HL-60 (cell line): ENCODE measurements at regions not wholly inside any gene's neighbourhood (a gene's known extent, or its start where the extent isn't known, plus 50 kb on each side); places are given as distances from the start of the nearest gene placed in this dataset.

Source experiments
- DNase-seq, 2 experiments: peaks; one replicate each; pipeline ENCODE4 v3.0.0-alpha.2; 2010 to 2020; ENCODE audit warnings: low read depth in 1 of 2, low spot score in 1 of 2
- H3K27ac ChIP-seq: fragments of 250-450 bp; sonication (Bioruptor Pico); replicated peaks from 2 replicates; pipeline ENCODE4 v1.5.1; 2020; ENCODE audit warnings: mild to moderate bottlenecking, moderate library complexity
- H3K27me3 ChIP-seq: fragments of 250-450 bp; sonication (Bioruptor Pico); 2 replicates; pipeline ENCODE4 v1.5.1; 2021; ENCODE audit warnings: mild to moderate bottlenecking, moderate library complexity; ENCODE audit not compliant: insufficient read depth, poor library complexity, severe bottlenecking
- H3K4me3 ChIP-seq: replicated peaks from 2 replicates; pipeline ENCODE4 v1.5.1; 2011; ENCODE audit warnings: mild to moderate bottlenecking, control low read depth, low read length; ENCODE audit not compliant: insufficient read depth
- CTCF ChIP-seq: IDR thresholded peaks from one replicate; pipeline ENCODE4 v1.5.1; 2011; ENCODE audit warnings: low read length, control low read depth, inconsistent platforms; ENCODE audit not compliant: insufficient read depth
- GABPA ChIP-seq: IDR thresholded peaks from 2 replicates; pipeline ENCODE4 v1.6.1; 2012; ENCODE audit warnings: low read depth
- POLR2AphosphoS5 ChIP-seq: IDR thresholded peaks from 2 replicates; pipeline ENCODE4 v1.6.1; 2012; ENCODE audit warnings: low read depth
- REST ChIP-seq: IDR thresholded peaks from 2 replicates; pipeline ENCODE4 v1.6.1; 2012; ENCODE audit warnings: low read depth; ENCODE audit not compliant: insufficient replicate concordance
- SPI1 ChIP-seq: IDR thresholded peaks from 2 replicates; pipeline ENCODE4 v1.6.1; 2012; ENCODE audit warnings: low read depth, mild to moderate bottlenecking, borderline replicate concordance

GRCh38 chr18:67840379-67840778 is 323.9 kb upstream of the DSEL start:
- Histone ChIP-seq H3K27me3 (no peaks in the 10 kb centered on the region), H3K4me3 (no peak overlapping the region), H3K27ac (no peak overlapping the region)
- no peak for DNase-seq
- TF ChIP-seq SPI1 (no peak), GABPA (no peak), REST (no peak), CTCF (no peak), POLR2AphosphoS5 (no peak)

- Histone ChIP-seq H3K27ac (no peak overlapping the region), H3K4me3 (no peak overlapping the region), H3K27me3 (no peaks in the 10 kb centered on the region)
- no peak for TF ChIP-seq SPI1
- DNase-seq, result no peak
Observed at GRCh38 chr18:67818432-67818831, 301.9 kb upstream of the DSEL start.

- no peak for DNase-seq
- H3K27me3 ChIP-seq, result no peaks in the 10 kb centered on the region
- H3K27ac ChIP-seq, result no peak overlapping the region
- no peak overlapping the region for H3K4me3 ChIP-seq
- TF ChIP-seq POLR2AphosphoS5 (no peak), CTCF (no peak), GABPA (no peak), REST (no peak), SPI1 (no peak)
Observed at GRCh38 chr18:67815280-67815679, 298.8 kb upstream of the DSEL start.

- Histone ChIP-seq H3K27ac (no peak overlapping the region), H3K4me3 (no peak overlapping the region), H3K27me3 (no peaks in the 10 kb centered on the region)
- no peak for DNase-seq
- no peak for TF ChIP-seq POLR2AphosphoS5
Observed at GRCh38 chr18:67813380-67814028, 297.0 kb upstream of the DSEL start.

GRCh38 chr18:67805261-67805660 is 288.7 kb upstream of the DSEL start:
- DNase-seq, result no peak
- TF ChIP-seq GABPA, result no peak
- TF ChIP-seq SPI1, result no peak
- no peak for TF ChIP-seq CTCF
- no peak for TF ChIP-seq POLR2AphosphoS5
- no peaks in the 10 kb centered on the region for H3K27me3 ChIP-seq
- H3K4me3 ChIP-seq, result no peak overlapping the region
- no peak overlapping the region for H3K27ac ChIP-seq
